Body of pancreas (tissue), 4 donors: ENCODE measurements at regions not wholly inside any gene's neighbourhood (a gene's known extent, or its start where the extent isn't known, plus 50 kb on each side); places are given as distances from the start of the nearest gene placed in this dataset.

Experiments used
- ATAC-seq: fragments of 150-250 bp; one replicate; pipeline ENCODE4 v1.9.1; 2016
- DNase-seq, 4 donors: peaks; one replicate each; pipeline ENCODE4 v3.0.0-alpha.2; 2019
- H3K27ac ChIP-seq, 4 donors: fragments of 200-600 bp; sonication (generic); 1 replicate in 3 of 4; 2 replicates in 1 of 4; pipeline versions ENCODE4 v1.5.1 to v1.6.1; 2016 to 2019; ENCODE audit warnings: mild to moderate bottlenecking in 1 of 4, mixed read lengths in 1 of 4, moderate library complexity in 1 of 4
- H3K27me3 ChIP-seq, 2 donors: fragments of 200-600 bp; sonication (generic); one replicate each; pipeline ENCODE4 v1.6.0; 2016; ENCODE audit warnings: mild to moderate bottlenecking in 1 of 2
- H3K36me3 ChIP-seq, 2 donors: fragments of 200-600 bp; sonication (generic); replicated peaks in 1 of 2; 2 replicates each; pipeline ENCODE4 v1.5.1; 2016; ENCODE audit warnings: low read depth in 2 of 2; ENCODE audit not compliant: insufficient read depth in 1 of 2
- H3K4me1 ChIP-seq: fragments of 200-600 bp; sonication (generic); one replicate; pipeline ENCODE4 v1.6.0; 2016
- H3K4me3 ChIP-seq, 2 donors: fragments of 200-600 bp; sonication (generic); 1 replicate in 1 of 2; 2 replicates in 1 of 2; pipeline ENCODE4 v1.5.1; 2016 to 2019
- H3K9me3 ChIP-seq, 3 donors: fragments of 200-600 bp; sonication (generic); 1 replicate in 2 of 3; 2 replicates in 1 of 3; pipeline ENCODE4 v1.5.1; 2016
- POLR2A ChIP-seq, 3 donors: fragments of 450-650 bp; IDR thresholded peaks; one replicate each; pipeline ENCODE4 v1.6.1; 2016; ENCODE audit warnings: antibody characterized with exemption in 3 of 3, mild to moderate bottlenecking in 2 of 3
- WGBS, 2 donors: methylation state at CpG; one replicate each; pipeline ENCODE4 v1.1.5; 2017; 5-methylcytosine and 5-hydroxymethylcytosine counted together
- intact Hi-C: fragments of 100-400 bp; cut with DNase I; formaldehyde crosslinking; loops from one replicate; pipeline ENCODE4 v1.15.1; 2023
- TF ChIP-seq, protein P1 (sequence below), 7 experiments: fragments of 450-650 bp in 4 of 7; fragments of 200-600 bp in 3 of 7; sonication (generic) in 3 of 7; IDR thresholded peaks; one replicate each; pipeline ENCODE4 v1.5.1; 2016 to 2019; ENCODE audit warnings: antibody characterized with exemption in 7 of 7

DNA sequence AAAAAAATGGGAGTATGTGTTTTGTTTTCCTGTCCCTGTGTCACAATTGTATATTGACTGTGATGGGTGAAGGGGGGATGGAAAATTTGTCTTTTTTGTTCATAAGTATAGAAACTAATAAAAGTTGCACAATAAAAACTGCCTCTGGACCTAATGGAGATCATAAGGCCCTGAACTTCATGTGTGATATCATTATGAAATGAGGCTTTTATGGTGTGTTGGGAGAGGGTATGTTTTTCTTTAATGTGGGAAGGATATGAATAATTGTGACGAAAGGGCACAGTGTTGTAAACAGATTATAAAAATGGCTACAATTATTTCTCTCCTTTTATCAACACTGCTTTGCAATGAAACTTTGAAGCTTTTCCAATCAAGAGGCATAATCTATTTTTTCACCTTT is 1889.3 kb upstream of the CELF4 start:
- H3K27me3 ChIP-seq = no peaks in the 10 kb centered on the region
- DNase-seq (no peak), ATAC-seq (no peak)
- H3K4me3 ChIP-seq = no peak overlapping the region
- WGBS, 2 donors = 81 to 83% methylated on average over 1 of the region's 1 CpG
- TF ChIP-seq, protein P1, sequence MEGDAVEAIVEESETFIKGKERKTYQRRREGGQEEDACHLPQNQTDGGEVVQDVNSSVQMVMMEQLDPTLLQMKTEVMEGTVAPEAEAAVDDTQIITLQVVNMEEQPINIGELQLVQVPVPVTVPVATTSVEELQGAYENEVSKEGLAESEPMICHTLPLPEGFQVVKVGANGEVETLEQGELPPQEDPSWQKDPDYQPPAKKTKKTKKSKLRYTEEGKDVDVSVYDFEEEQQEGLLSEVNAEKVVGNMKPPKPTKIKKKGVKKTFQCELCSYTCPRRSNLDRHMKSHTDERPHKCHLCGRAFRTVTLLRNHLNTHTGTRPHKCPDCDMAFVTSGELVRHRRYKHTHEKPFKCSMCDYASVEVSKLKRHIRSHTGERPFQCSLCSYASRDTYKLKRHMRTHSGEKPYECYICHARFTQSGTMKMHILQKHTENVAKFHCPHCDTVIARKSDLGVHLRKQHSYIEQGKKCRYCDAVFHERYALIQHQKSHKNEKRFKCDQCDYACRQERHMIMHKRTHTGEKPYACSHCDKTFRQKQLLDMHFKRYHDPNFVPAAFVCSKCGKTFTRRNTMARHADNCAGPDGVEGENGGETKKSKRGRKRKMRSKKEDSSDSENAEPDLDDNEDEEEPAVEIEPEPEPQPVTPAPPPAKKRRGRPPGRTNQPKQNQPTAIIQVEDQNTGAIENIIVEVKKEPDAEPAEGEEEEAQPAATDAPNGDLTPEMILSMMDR (IDR thresholded peaks at IDR 0.05) = no peak
- TF ChIP-seq POLR2A (IDR thresholded peaks at IDR 0.05) = no peak
- no peaks in the 10 kb centered on the region for H3K9me3 ChIP-seq
- peaks cover 13% of the 10 kb centered on the region for H3K4me1 ChIP-seq
- intact Hi-C loops = no loop called here
- H3K27ac ChIP-seq = no peak overlapping the region
- no peaks in the 10 kb centered on the region for H3K36me3 ChIP-seq

DNA sequence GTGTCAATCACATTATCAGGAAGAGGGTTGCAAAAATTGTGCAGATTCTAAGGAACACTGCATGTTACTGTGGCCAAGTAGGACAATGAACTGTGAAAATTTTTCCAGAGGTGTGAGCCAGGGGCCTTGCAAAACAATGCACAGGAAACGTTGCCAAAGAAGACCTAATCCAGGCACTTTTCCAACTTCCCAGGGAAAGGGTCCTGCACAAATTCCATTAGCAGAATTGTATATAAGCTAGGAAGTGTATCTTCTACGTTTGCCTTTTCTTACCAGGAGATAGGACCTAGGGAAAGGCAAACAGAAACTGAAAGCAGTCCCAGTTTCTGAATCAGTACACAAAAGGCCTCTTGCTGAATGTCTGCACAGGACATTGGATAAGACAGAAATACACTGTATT is 1888.3 kb upstream of the CELF4 start:
- H3K4me3 ChIP-seq = no peak overlapping the region
- H3K27ac ChIP-seq = peak overlapping the region in 2 of 4 donors; percentile 31 to 48
- peaks cover 13% of the 10 kb centered on the region for H3K4me1 ChIP-seq
- intact Hi-C loops = no loop called here
- ATAC-seq (peak; percentile 70), DNase-seq (peak in 1 of 4 donors; percentile 7)
- WGBS, 2 donors = 0 to 2% methylated on average over 2 of the region's 2 CpGs
- H3K9me3 ChIP-seq = no peaks in the 10 kb centered on the region
- H3K36me3 ChIP-seq = no peaks in the 10 kb centered on the region
- H3K27me3 ChIP-seq = no peaks in the 10 kb centered on the region
- TF ChIP-seq, protein P1 (IDR thresholded peaks at IDR 0.05) = no peak
- TF ChIP-seq POLR2A (IDR thresholded peaks at IDR 0.05) = no peak

DNA sequence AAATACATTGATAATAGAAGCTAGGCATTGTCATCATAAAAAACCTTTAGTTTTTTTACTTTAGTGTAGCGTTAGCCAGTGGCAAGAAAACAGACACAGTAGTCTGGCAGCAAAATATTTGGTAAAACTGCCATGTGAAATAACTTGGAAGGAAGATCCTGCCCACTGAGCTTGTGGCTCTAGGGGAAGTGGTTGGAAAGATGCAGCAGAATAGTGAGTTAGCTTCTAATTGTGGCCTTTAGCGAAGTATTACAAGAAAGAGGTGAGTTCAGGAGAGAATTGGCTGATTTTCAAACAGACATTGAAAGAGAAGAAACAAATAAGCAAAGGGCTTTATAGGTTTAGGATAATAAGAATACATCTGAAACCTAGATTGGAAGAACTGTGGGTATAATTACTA is 1887.8 kb upstream of the CELF4 start:
- Histone ChIP-seq H3K27ac (peak overlapping the region in 2 of 4 donors; percentile 31 to 48), H3K36me3 (no peaks in the 10 kb centered on the region), H3K9me3 (no peaks in the 10 kb centered on the region), H3K4me3 (no peak overlapping the region), H3K4me1 (peaks cover 13% of the 10 kb centered on the region), H3K27me3 (no peaks in the 10 kb centered on the region)
- WGBS, 2 donors = 57 to 85% methylated on average over 2 of the region's 2 CpGs
- TF ChIP-seq POLR2A (IDR thresholded peaks at IDR 0.05) = no peak
- TF ChIP-seq, protein P1 (IDR thresholded peaks at IDR 0.05) = no peak
- ATAC-seq (no peak), DNase-seq (no peak)
- intact Hi-C loops = no loop called here

DNA sequence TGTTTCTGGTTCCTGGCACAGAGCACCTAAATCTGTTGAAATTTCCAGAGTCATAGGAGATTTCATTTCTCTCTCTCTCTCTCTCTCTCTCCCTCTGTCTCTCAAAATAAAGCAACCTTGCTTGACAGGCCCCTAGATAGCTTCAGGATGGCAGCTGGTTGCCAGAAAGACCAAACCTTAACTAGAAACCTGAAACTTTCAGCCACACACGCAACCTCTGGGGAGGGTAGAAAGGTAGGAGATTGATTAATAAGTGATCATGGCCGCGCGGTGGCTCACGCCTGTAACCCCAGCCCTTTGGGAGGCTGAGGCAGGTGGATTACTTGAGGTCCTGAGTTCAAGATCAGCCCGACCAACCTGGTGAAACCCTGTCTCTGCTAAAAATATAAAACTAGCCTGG is 1885.4 kb upstream of the CELF4 start:
- no peak for DNase-seq
- H3K36me3 ChIP-seq = no peaks in the 10 kb centered on the region
- H3K4me3 ChIP-seq = no peak overlapping the region
- intact Hi-C loops = no loop called here
- peaks cover 13% of the 10 kb centered on the region for H3K4me1 ChIP-seq
- H3K27ac ChIP-seq = no peak overlapping the region
- no peak for ATAC-seq
- TF ChIP-seq POLR2A (IDR thresholded peaks at IDR 0.05) = no peak
- TF ChIP-seq, protein P1 (IDR thresholded peaks at IDR 0.05) = no peak
- H3K27me3 ChIP-seq = no peaks in the 10 kb centered on the region
- WGBS, 2 donors = 93 to 95% methylated on average over 6 of the region's 6 CpGs
- no peaks in the 10 kb centered on the region for H3K9me3 ChIP-seq

GRCh38 chr18:39449566-39449965 is 1884.0 kb upstream of the CELF4 start:
- no peaks in the 10 kb centered on the region for H3K27me3 ChIP-seq
- 71 to 77% methylated on average over 3 of the region's 3 CpGs for WGBS, 2 donors
- intact Hi-C loops = no loop called here
- H3K36me3 ChIP-seq = no peaks in the 10 kb centered on the region
- no peak overlapping the region for H3K4me3 ChIP-seq
- no peak for ATAC-seq
- H3K9me3 ChIP-seq = no peaks in the 10 kb centered on the region
- TF ChIP-seq POLR2A (IDR thresholded peaks at IDR 0.05) = no peak
- TF ChIP-seq, protein P1 (IDR thresholded peaks at IDR 0.05) = no peak
- H3K27ac ChIP-seq = no peak overlapping the region
- peaks cover 13% of the 10 kb centered on the region for H3K4me1 ChIP-seq
- no peak for DNase-seq
